AG09309 (cell line): ENCODE measurements at regions not wholly inside any gene's neighbourhood (a gene's known extent, or its start where the extent isn't known, plus 50 kb on each side); places are given as distances from the start of the nearest gene placed in this dataset.

ENCODE experiments used
- DNase-seq: peaks from one replicate; pipeline ENCODE4 v3.0.0-alpha.2; 2010; ENCODE audit warnings: low read depth
- H3K4me3 ChIP-seq: 2 replicates; pipeline ENCODE4 v1.5.1; 2011; ENCODE audit warnings: mild to moderate bottlenecking, low read depth, low read length, moderate library complexity; ENCODE audit not compliant: control insufficient read depth
- TF ChIP-seq, protein P1 (sequence below): IDR thresholded peaks from 2 replicates; pipeline ENCODE4 v1.5.1; 2011; ENCODE audit warnings: mild to moderate bottlenecking, low read depth, low read length, inconsistent platforms; ENCODE audit not compliant: insufficient read depth, control insufficient read depth; ENCODE audit errors: missing control alignments

GRCh38 chr5:23223846-23224245, 283.6 kb upstream of the PRDM9 start:
- no peak for DNase-seq
- TF ChIP-seq, protein P1, sequence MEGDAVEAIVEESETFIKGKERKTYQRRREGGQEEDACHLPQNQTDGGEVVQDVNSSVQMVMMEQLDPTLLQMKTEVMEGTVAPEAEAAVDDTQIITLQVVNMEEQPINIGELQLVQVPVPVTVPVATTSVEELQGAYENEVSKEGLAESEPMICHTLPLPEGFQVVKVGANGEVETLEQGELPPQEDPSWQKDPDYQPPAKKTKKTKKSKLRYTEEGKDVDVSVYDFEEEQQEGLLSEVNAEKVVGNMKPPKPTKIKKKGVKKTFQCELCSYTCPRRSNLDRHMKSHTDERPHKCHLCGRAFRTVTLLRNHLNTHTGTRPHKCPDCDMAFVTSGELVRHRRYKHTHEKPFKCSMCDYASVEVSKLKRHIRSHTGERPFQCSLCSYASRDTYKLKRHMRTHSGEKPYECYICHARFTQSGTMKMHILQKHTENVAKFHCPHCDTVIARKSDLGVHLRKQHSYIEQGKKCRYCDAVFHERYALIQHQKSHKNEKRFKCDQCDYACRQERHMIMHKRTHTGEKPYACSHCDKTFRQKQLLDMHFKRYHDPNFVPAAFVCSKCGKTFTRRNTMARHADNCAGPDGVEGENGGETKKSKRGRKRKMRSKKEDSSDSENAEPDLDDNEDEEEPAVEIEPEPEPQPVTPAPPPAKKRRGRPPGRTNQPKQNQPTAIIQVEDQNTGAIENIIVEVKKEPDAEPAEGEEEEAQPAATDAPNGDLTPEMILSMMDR, result no peak

DNA sequence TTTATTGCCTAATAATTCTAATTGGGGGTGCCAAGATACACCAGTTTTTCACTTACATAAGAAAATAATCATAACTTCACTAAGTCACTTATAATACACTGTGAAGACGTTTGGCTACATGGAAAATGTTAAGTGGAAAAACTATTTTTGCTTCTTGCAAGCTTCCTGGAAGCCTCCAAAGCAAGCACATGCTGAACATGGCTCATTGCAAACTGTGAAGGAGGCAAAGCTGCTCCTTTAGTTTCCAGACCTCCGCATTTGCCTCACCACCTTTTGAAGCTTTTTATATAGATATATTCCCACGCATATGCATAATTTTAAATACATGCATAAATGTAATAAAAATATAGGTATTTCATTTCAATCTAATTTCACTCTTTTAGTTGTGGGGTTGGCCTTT, 285.6 kb upstream of the PRDM9 start:
- no peak for DNase-seq
- TF ChIP-seq, protein P1, result no peak
- no peak overlapping the region for H3K4me3 ChIP-seq

More at GRCh38 chr5:23223846-23224245, 283.6 kb upstream of the PRDM9 start:
- no peak overlapping the region for H3K4me3 ChIP-seq

GRCh38 chr5:23217159-23217558, 290.2 kb upstream of the PRDM9 start:
- TF ChIP-seq, protein P1, result no peak
- DNase-seq, result no peak
- no peak overlapping the region for H3K4me3 ChIP-seq

GRCh38 chr5:23216345-23216744, 291.1 kb upstream of the PRDM9 start:
- H3K4me3 ChIP-seq, result no peak overlapping the region
- no peak for DNase-seq
- TF ChIP-seq, protein P1, result no peak

GRCh38 chr5:23208959-23209431, 298.4 kb upstream of the PRDM9 start:
- TF ChIP-seq, protein P1, result peak; percentile 20

GRCh38 chr5:23204111-23204510, 303.3 kb upstream of the PRDM9 start:
- TF ChIP-seq, protein P1, result no peak
- DNase-seq, result no peak
- no peak overlapping the region for H3K4me3 ChIP-seq

More at GRCh38 chr5:23208959-23209431, 298.4 kb upstream of the PRDM9 start:
- no peak overlapping the region for H3K4me3 ChIP-seq
- no peak for DNase-seq
